GM21528 (cell line): ENCODE measurements at regions not wholly inside any gene's neighbourhood (a gene's known extent, or its start where the extent isn't known, plus 50 kb on each side); places are given as distances from the start of the nearest gene placed in this dataset.

Experiments
- ATAC-seq: cut with Tn5 transposase; IDR thresholded peaks from one replicate; pipeline ENCODE4 v1.9.1; 2021; ENCODE audit warnings: mild to moderate bottlenecking, moderate library complexity; ENCODE audit not compliant: unreplicated experiment, low FRiP score

DNA sequence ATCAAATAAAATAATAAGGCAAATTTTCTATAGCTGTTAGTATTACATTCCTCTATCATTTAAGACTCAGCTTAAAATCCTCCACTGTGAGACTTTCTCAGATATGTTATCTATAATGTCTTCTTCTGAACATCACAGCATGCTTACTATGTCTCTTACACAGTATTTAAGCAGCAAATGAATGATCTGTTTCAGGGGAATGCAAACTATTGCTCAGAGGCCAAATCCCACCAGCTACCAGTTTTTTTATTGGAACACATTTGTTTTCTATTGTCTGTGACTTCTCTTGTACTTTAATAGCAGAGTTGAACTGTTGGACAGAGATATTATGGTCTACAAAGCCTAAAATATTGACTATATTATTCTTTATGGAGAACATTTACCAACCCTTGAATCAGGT lies 59.6 kb downstream of the C3orf38 start:
- ATAC-seq = no peak

DNA sequence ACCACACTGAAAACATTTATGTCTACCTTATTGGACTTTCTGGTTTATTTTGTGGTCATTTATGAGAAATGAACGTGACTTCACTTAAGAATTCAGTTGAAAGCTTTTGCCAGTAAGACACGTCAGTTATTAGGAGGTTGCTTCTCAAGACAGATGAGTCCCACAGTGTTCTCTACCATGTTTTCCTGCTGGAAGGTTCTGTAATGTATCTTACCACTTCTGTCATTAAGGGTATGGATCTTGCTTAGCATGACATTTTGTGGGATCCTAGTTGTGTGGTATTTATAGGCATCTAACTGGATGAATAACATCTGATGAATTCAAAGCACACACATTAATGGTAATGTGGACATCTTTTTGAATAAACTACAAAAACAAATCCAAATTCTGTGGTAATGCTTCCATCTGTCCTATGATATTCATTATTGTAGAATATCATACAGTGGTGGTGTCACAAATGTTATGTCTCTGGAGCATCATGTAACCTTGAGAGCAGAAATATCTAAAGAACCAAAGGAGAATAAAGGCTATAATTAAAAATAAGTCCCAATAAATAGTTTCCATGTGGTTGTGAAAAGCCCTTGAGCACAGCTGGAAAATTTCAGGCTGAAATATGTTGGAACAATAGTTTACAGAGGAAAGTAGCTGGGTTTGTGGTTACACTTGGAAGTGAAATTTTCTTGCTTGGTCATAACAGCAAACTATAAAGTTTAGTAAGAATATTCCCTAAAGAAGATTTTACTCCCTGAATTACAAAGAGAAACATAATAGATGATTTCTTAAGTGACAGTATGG lies 61.5 kb downstream of the C3orf38 start:
- no peak for ATAC-seq

DNA sequence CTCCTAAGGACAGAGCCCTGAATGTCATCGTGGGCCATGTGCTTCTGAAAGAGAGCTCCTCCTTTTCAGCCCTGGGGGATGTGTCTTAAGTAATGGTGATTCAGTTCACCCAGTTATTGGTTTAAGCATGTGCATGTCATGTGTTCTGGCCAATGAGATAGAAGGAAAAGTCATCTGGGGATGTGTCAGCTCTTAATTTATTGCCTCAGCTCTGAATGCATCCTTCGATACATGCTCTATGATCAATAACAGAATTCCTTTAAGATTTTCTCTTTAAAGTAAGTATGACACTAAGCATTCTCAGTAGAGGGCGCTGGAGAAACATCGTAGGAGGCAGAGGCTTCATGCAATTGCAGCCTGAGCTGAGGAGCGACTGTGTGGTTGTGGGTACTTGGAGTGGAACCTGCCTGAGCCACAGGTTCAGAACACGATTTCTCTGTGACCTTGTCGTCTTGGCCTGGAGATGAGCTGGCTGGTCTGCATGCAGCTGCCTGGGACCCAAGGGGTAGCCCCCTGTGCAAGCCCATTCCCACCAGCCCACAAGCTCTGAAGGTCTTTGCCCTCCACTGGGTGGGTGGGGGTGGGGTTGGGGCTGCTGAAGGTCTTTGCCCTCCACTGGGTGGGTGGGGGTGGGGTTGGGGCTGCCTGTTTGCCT lies 69.5 kb downstream of the C3orf38 start:
- ATAC-seq = peak; percentile 74

DNA sequence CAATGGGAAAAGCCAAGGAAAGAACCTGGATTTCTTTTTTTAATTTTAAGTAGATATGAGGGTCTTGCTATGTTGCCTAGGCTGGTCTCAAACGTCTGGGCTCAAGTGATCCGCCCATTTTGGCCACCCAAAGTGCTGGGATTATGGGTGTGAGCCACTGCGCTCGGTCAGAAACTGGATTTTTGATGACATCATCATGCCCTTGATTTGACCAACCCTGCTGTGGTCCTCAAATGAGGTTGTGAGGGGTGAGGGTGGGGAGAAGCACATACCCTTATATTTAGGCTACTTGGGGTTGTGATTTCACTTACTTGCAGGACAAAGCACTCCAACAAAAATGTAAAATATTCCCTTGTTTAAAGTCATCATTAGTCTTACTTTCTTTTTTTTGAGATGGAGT lies 70.4 kb downstream of the C3orf38 start:
- ATAC-seq = no peak

DNA sequence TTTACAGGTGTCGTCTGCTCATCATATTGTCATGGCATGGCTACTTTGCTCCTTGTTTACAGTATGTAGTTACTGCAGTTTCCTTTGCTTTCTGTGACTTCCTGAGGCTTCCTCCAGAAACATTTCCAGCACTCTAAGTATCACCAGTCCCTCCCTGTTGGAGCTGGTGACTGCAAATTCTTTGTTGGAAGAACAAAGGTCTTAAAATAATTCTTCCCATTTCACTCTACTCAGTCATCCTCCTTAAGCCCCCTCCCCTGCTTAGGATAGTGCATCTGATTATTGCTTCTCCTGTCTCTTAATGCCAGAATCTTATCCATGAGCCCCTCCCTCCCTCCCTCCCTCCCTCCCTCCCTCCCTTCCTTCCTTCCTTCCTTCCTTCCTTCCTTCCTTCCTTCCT lies 72.0 kb downstream of the C3orf38 start:
- no peak for ATAC-seq

DNA sequence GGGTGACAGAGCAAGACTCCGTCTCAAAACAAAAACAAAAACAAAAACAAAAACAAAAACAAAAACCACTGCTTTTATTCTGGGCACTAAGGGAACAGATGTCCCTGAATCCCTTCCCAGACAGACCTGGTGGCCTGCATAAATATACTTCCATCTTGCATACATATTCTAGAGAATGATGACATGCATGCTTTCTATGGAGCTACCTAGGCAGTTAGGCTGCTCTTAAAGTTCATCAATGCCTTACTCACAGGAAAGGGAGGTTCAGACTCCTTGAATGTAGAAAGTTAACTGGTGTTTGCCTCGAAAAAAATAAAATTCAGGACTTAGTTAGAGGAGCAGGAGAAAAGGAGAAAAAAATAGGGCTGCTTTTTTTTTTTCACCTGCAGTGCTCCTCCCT lies 72.6 kb downstream of the C3orf38 start:
- no peak for ATAC-seq

DNA sequence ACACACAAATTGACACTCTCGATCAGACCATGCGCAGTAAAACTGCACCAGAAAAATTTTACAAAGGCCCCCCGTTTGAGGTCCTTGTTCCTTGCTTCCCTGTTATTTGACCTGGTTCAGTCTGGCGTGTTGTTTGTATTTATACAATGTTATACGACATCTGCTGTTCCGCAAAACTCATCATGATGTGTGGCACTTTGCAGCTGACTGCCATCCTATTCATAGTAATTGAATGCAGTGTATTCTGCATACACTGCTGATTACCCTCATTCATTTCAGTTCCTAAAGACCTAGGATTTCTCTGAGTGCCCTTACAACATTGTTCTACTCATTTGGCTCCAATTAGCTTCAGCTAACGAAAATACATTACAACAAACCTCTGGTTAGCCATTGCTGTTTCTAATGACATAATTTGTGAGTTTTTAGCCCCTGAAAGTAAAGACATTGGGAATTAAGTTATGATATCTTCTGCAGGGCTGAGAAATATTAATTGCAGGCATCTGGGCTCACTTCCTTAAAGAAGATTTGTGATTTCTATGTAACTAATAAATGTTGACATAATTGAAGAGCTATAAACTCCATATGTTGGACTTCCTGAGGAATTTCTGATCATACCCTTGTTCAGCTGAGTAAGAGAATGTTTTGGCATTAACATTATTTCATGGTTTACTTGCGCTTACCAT lies 75.7 kb downstream of the C3orf38 start:
- no peak for ATAC-seq

DNA sequence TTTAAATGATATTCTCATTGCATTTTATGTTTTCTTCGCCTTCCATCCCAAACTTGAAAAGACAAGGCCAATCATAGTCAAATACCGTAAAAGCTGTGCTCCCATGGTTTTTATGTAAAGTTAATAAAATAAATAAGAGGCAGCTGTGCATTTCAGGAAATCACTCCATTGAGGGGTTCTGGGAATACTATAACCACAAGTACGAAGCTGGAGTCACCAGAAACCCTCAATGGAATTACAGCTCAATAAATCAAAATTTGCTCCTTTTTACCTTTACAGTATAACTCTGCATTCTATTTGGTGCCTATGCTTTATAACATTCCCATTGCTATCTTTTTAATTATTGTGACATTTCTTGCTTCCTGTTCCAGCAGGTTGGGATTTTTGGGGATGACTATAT lies 77.2 kb downstream of the C3orf38 start:
- ATAC-seq = no peak

DNA sequence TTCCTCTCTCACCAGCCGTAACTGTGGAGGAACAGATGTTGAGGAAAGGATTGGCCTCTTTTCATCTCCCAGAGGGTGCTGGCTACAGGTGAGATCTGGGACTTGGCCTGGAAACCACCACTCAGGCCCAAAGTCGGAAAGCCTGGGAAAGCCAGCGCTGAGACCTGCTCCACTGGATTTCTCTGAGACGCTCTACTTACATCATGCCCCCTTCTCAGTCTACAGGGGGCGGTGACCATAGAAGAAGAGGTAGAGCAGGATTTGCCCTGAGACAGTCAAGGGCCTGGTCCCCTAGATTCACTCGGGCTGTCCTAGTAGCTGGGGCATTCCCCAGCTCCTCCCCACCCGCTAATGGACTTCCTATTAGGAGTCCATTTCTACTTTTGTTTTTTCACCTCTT lies 80.9 kb downstream of the C3orf38 start:
- no peak for ATAC-seq

DNA sequence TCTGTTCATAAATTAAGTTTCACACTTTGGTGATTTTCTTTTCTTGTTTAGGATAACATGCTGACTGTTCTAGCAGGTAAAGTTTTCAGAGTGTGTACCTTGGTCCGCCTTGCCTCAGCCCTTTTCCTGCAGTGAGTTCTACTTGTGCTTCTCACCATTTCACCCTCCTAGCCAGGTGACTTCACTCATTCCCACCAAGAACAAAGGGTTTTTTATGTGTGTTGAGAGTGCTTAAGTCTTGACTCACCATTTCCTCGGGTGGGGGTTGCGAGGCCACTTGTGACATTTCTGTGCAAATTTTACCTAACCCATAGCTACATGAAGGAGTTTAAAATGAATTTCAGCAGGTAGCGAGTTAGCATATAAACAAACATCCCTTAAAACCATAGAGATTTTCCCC lies 81.4 kb downstream of the C3orf38 start:
- ATAC-seq = no peak

DNA sequence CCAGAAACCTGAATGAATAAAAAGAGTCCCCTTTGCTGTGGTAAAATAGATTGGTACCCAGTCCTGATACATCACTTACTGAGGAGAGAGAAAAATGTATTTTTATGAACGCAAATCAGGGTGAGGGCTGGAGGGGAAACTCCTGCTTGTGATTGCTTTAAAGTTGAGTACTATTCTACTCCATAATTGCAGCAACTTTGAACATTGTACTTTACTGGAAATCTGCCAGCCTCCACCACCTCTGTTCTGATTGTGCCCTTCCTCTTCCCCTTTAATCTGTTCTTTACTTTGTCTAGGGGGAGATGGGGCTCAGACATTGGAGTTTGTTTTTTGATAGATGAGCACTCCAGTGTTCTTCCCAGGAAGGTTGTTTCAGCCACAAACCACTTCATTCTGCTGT lies 81.9 kb downstream of the C3orf38 start:
- ATAC-seq = no peak

DNA sequence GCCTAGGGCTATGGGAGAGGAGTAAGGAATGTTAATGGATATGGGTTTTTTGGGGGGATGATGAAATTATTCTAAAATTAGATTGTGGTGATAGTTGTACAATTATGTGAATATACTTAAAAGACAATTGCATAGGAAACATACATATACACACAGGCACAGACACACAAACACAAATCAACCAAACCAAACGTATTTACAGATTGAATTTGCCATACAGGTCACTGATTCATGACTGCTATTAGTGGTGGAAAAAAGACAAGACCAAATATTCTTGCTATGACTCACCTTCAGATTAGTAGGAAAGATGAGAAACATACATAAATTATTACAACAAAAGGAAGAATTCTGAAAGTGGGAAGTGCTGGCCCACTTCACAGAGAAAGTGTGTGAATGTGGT lies 85.3 kb downstream of the C3orf38 start:
- ATAC-seq = no peak

DNA sequence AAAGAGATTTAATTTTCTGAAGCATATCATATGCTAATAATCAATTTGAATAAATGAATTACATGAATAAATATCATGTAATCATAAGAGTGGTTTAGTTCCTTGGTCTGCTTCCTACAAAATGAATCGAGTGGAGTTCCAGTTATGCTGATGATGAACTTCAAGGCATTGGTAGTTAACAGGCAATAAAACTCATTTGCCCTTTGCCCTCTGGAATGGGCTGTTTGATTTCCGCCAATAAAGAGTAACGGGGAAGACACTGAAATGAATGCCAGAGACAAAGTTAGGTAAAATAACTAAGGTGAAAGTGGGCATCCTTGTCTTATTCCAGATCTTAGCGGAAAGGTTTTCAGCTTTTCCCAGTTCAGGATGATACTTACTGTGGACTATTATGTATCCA lies 90.1 kb downstream of the C3orf38 start:
- no peak for ATAC-seq

DNA sequence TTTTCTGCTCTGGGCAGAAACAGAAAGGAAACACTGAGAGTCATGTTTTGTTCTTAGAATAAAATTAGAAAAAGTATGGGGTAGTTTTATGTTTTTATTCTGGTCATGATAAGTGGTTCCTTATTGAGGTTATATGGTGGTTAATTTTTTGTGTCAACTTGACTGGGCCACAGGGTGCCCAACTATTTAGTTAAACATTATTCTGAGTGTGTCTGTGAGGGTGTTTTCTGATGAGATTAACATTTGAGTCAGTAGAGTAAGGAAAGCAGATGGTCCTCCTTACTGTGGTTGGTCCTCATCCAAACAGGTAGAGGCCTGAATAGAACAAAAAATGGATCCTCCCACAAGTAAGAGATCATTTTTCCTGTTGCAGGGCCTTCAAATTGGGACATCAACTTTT lies 98.9 kb downstream of the C3orf38 start:
- no peak for ATAC-seq

DNA sequence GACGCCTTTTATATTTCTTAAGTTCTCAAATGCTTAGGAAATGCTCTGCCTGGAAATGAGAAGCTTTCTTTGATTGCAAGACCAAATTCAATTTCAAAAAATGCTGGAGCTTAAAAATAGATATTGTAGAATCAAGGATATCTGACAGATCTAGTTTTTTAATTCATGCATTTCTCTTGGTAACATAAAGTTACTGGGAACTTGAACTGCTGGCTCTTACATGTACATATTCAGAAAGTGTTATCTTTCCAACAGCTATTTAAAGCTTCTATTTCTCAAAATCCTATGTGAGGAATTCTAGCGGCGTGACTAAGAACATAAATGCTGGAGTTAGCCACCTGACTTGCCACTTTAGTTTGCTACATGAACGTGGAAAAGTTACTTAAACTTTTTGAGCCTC lies 109.3 kb downstream of the C3orf38 start:
- no peak for ATAC-seq

DNA sequence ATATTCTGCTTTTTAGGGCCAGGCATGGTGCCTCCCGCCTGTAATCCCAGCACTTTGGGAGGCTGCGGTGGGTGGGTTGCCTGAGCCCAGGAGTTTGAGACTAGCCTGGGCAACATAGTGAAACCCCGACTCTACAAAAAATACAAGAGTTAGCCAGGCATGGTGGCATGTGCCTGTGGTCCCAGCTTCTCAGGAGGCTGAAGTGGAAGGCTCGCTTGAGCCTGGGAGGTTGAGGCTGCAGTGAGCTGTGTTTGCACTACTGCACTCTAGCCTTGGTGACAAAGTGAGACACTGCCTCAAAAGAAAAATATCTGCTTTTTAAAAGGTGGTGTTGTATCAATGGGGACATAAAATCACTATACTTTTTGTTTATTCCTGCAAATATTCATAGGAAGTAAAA lies 112.8 kb downstream of the C3orf38 start:
- no peak for ATAC-seq

DNA sequence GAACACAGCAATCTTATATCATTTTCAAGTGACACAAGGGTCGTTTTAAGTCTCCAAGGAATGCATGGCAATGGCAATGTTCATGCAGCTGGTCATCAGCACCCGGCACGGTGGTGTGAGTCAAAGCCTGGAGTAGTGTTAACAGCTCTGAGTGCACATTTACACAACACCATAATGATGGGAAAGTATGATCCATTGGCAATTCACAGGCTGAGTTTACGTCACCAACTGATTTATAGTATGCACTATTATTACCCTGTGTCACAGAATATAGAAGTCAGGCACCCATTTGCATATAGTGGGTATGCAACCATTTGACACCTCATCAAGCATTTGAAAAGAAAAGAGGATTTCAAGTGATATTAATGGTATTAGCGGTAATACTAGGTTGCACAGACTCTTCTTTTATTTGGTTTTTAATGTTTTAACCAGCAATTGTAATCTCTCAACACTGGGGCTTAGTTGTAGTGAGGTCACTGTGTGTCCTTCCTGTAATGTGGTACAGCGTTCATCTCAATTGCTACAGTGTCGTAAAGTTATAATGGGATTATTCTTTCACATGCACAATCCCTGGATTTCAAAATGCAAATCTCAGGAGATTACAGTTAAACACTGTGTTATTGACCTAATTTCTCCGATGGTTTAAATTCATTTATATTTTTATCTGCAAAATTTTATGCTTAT lies 113.8 kb downstream of the C3orf38 start:
- ATAC-seq = no peak

DNA sequence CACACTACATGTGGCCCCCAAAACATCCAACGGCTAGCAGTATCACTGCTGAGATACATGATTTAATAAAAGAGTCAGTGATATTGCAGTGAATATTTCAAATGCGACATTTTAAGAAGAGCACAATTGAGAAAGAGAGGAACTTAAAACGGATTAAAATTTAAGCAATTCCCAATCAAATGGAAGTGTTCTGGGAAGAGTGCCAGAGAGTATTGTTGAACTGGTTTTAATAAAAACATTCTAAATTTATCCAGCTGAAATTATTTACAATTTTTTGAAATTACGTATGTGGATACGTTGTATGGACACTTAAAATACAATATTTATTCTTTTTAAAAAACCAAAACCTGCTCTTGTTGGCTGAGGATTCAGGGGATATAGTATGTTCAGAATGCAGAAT lies 117.7 kb downstream of the C3orf38 start:
- no peak for ATAC-seq

DNA sequence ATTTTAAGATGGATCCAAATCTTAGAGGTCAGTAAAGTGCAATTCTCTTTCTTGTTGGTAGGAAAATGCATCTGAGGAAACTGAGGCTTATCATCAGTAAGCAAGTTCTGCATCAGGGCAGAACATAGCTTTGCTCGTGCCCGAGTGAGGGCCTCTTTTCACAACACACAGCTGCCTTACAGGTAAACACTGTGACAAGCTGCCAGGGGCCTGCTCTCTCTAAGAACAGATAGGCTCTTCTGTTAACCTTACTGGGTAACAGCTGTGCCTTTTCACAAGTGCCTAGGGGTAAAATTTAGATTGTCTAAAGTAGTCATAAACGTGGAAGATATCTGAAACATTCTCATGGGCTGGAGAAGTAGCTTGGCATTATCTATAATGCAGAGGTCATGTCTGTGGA lies 118.1 kb downstream of the C3orf38 start:
- no peak for ATAC-seq

DNA sequence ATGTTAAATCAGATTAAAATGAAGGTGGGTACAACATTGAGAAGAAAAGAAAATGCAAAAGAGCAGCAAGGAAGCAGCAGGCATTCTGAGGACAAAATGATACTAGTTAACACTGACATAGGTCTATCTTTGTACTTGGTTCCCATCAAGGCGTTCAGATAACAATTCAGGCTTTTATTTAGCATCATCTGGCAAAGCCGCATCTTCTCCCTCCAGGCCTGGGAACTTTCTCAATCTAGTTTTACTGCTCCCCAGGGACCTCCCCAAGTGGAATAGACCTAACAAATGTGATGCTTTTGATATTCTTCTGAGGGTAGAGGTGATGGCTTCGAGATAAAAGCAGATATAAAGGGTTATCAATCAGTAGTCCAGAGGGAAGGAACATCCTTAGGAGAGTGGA lies 130.6 kb downstream of the C3orf38 start:
- ATAC-seq = no peak

DNA sequence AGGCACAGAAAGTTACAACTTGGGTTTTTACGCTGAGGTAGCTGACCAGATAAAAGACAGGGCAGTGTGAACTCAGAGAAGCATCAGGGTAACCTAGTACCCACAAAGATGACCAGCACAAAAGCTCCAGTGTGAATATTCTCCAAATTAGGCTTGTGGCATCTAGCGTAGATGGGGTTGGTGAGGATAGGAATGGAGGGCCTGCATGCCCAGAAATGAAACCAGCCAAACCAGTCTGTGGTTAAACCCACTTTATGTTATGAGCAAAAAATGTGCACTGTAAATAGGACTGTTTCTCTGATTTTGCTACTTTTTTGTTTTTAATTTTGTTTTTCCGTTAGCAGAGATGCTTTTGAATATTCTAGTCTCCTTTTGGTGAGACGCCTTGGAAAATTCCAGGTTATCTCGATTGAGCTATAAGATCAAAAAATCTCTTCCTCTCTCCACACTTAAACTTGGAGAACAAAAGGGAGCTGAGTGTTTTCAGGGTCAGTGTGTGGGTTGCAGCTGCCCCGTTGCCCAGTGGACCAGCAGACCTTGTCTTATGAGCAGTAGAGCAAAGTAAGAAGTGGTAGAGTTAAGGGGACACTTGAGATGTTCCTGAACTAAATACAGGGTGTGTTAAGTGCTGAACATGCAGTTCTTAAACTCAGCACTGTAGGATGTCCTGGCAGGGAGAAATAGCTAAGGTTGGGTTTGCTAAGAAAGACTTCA lies 132.9 kb downstream of the C3orf38 start:
- no peak for ATAC-seq
